ENCODE measurements at regions not wholly inside any gene's neighbourhood (a gene's known extent, or its start where the extent isn't known, plus 50 kb on each side); places are given as distances from the start of the nearest gene placed in this dataset.

DNA sequence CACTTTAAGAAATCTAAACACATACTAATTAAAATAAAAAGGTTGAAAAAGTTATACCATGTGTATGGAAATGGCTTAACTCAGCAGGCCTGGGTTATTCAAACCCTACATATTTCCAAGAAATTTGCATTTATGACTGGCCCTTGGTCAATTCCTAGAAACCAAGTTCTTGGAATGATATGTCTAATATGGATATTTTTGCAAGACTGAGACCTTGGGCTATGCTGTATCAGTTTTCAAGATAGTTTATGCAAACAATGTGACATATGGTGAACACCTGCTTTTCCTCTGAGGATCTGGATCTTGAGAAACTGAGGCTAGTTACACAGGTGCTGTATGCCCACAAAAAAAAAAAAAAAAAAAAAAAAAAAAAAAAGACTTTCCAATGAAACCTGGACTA is 536.9 kb upstream of the HS3ST5 start:
- no peak for TF ChIP-seq CTCF (IDR thresholded peaks at IDR 0.05; ENCODE audit: low read length)
- no peak for TF ChIP-seq EZH2phosphoT487 (IDR thresholded peaks at IDR 0.05; ENCODE audit: low read length)
